DOHH2 (cell line): ENCODE measurements at regions not wholly inside any gene's neighbourhood (a gene's known extent, or its start where the extent isn't known, plus 50 kb on each side); places are given as distances from the start of the nearest gene placed in this dataset.

ENCODE experiments used
- EZH2phosphoT487 ChIP-seq: fragments of 200-600 bp; sonication (generic); IDR thresholded peaks from 2 replicates; pipeline ENCODE4 v1.6.1; 2017; ENCODE audit warnings: borderline replicate concordance, mild to moderate bottlenecking, antibody characterized with exemption, low read length, moderate library complexity, mixed read lengths
- TF ChIP-seq, protein P1 (sequence below): fragments of 200-600 bp; sonication (generic); IDR thresholded peaks from one replicate; pipeline ENCODE4 v1.5.1; 2014; ENCODE audit warnings: antibody characterized with exemption, mild to moderate bottlenecking, low read depth, low read length; ENCODE audit not compliant: poor library complexity, severe bottlenecking

DNA sequence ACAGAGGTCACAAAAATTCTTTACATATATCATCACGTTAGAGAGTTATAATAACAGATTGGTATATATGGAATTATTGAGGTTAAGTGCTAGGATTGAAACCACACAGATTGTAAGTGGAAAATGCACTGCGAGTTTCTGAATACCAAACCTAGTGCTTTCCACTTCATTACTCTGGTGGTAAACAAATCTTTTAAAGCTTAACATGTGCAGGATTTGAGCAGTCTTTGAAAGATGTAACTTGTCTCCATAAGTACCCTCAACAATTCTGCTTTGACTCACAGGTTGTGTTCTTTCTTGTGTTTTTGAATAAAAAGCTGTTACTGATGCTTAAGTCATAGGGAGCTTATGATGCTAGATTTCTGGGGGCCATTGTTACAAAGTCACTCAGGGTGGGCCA is 314.7 kb upstream of the DACH1 start:
- TF ChIP-seq, protein P1, sequence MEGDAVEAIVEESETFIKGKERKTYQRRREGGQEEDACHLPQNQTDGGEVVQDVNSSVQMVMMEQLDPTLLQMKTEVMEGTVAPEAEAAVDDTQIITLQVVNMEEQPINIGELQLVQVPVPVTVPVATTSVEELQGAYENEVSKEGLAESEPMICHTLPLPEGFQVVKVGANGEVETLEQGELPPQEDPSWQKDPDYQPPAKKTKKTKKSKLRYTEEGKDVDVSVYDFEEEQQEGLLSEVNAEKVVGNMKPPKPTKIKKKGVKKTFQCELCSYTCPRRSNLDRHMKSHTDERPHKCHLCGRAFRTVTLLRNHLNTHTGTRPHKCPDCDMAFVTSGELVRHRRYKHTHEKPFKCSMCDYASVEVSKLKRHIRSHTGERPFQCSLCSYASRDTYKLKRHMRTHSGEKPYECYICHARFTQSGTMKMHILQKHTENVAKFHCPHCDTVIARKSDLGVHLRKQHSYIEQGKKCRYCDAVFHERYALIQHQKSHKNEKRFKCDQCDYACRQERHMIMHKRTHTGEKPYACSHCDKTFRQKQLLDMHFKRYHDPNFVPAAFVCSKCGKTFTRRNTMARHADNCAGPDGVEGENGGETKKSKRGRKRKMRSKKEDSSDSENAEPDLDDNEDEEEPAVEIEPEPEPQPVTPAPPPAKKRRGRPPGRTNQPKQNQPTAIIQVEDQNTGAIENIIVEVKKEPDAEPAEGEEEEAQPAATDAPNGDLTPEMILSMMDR, result no peak
- no peak for TF ChIP-seq EZH2phosphoT487
